Muscle of arm (tissue), 1 donor: ENCODE measurements at regions not wholly inside any gene's neighbourhood (a gene's known extent, or its start where the extent isn't known, plus 50 kb on each side); places are given as distances from the start of the nearest gene placed in this dataset.

Experiments
- DNase-seq: peaks from one replicate; pipeline ENCODE4 v3.0.0-alpha.2; 2013

- DNase-seq = no peak
These were observed 757.7 kb upstream of the TMEM132C start for GRCh38 chr12:127509066-127509778.

GRCh38 chr12:127515941-127516340 is 751.0 kb upstream of the TMEM132C start:
- DNase-seq = no peak

- no peak for DNase-seq
These were observed 750.5 kb upstream of the TMEM132C start for GRCh38 chr12:127516467-127516866.

GRCh38 chr12:127519779-127520178 is 747.2 kb upstream of the TMEM132C start:
- DNase-seq = no peak

- DNase-seq = no peak
These were observed 740.0 kb upstream of the TMEM132C start for GRCh38 chr12:127526925-127527324.

- no peak for DNase-seq
These were observed 738.4 kb upstream of the TMEM132C start for GRCh38 chr12:127528551-127528950.

GRCh38 chr12:127531542-127531941 is 735.4 kb upstream of the TMEM132C start:
- no peak for DNase-seq

- no peak for DNase-seq
These were observed 733.6 kb upstream of the TMEM132C start for GRCh38 chr12:127533353-127533752.

GRCh38 chr12:127536833-127537428 is 730.0 kb upstream of the TMEM132C start:
- no peak for DNase-seq

GRCh38 chr12:127538316-127538715 is 728.7 kb upstream of the TMEM132C start:
- DNase-seq = no peak

GRCh38 chr12:127539226-127539858 is 727.6 kb upstream of the TMEM132C start:
- DNase-seq = no peak

- no peak for DNase-seq
These were observed 724.6 kb upstream of the TMEM132C start for GRCh38 chr12:127542391-127542790.

- no peak for DNase-seq
These were observed 724.0 kb upstream of the TMEM132C start for GRCh38 chr12:127542931-127543330.

GRCh38 chr12:127546721-127547505 is 720.1 kb upstream of the TMEM132C start:
- DNase-seq = no peak

- no peak for DNase-seq
These were observed 718.8 kb upstream of the TMEM132C start for GRCh38 chr12:127548123-127548553.

GRCh38 chr12:127550271-127550670 is 716.7 kb upstream of the TMEM132C start:
- DNase-seq = no peak

- no peak for DNase-seq
These were observed 714.1 kb upstream of the TMEM132C start for GRCh38 chr12:127552838-127553237.

GRCh38 chr12:127555071-127555470 is 711.9 kb upstream of the TMEM132C start:
- DNase-seq = no peak

- no peak for DNase-seq
These were observed 710.6 kb upstream of the TMEM132C start for GRCh38 chr12:127556231-127556886.

- no peak for DNase-seq
These were observed 708.6 kb upstream of the TMEM132C start for GRCh38 chr12:127558361-127558760.

- DNase-seq = no peak
These were observed 707.5 kb upstream of the TMEM132C start for GRCh38 chr12:127559349-127560040.
